Spinal cord (tissue), 9 donors: ENCODE measurements at regions not wholly inside any gene's neighbourhood (a gene's known extent, or its start where the extent isn't known, plus 50 kb on each side); places are given as distances from the start of the nearest gene placed in this dataset.

Experiments used
- DNase-seq, 6 donors: peaks; one replicate each; pipeline versions ENCODE4 v3.0.0 to v3.0.0-alpha.2; 2013 to 2015; ENCODE audit warnings: low spot score in 6 of 6, low read depth in 4 of 6
- H3K27ac ChIP-seq: one replicate; pipeline ENCODE4 v1.5.1; 2013; ENCODE audit warnings: low read depth, low read length, control low read depth
- H3K27me3 ChIP-seq: one replicate; pipeline ENCODE4 v1.6.1; 2013; ENCODE audit warnings: low read length; ENCODE audit not compliant: control insufficient read depth, insufficient read depth
- H3K36me3 ChIP-seq: one replicate; pipeline ENCODE4 v1.6.1; 2013; ENCODE audit warnings: low read length; ENCODE audit not compliant: control insufficient read depth, insufficient read depth
- H3K4me1 ChIP-seq: one replicate; pipeline ENCODE4 v1.6.1; 2013; ENCODE audit warnings: low read length; ENCODE audit not compliant: control insufficient read depth, insufficient read depth
- H3K4me3 ChIP-seq: one replicate; pipeline ENCODE4 v1.5.1; 2013; ENCODE audit warnings: low read depth, low read length, control low read depth
- H3K9me3 ChIP-seq: one replicate; pipeline ENCODE4 v1.6.1; 2013; ENCODE audit warnings: low read length; ENCODE audit not compliant: control insufficient read depth, insufficient read depth
- WGBS: methylation state at CpG from one replicate; pipeline ENCODE4 v1.1.5; 2013; ENCODE audit warnings: missing lambda C conversion rate; ENCODE audit not compliant: insufficient coverage; 5-methylcytosine and 5-hydroxymethylcytosine counted together
- donor health status: healthy.

GRCh38 chr9:115966660-115967059, 186.9 kb upstream of the PAPPA start:
- Histone ChIP-seq H3K4me3 (no peak overlapping the region), H3K27ac (no peak overlapping the region), H3K36me3 (no peaks in the 10 kb centered on the region), H3K27me3 (no peaks in the 10 kb centered on the region), H3K4me1 (no peaks in the 10 kb centered on the region), H3K9me3 (no peaks in the 10 kb centered on the region)
- 83% methylated on average over 1 of the region's 1 CpG for WGBS
- no peak for DNase-seq

GRCh38 chr9:115969096-115969495, 184.5 kb upstream of the PAPPA start:
- Histone ChIP-seq H3K9me3 (no peaks in the 10 kb centered on the region), H3K4me1 (no peaks in the 10 kb centered on the region), H3K4me3 (no peak overlapping the region), H3K27me3 (no peaks in the 10 kb centered on the region), H3K36me3 (no peaks in the 10 kb centered on the region), H3K27ac (no peak overlapping the region)
- 56% methylated on average over 1 of the region's 2 CpGs for WGBS
- no peak for DNase-seq

GRCh38 chr9:115972362-115972761, 181.2 kb upstream of the PAPPA start:
- Histone ChIP-seq H3K9me3 (no peaks in the 10 kb centered on the region), H3K27ac (no peak overlapping the region), H3K4me1 (no peaks in the 10 kb centered on the region), H3K4me3 (no peak overlapping the region), H3K36me3 (no peaks in the 10 kb centered on the region), H3K27me3 (no peaks in the 10 kb centered on the region)
- DNase-seq = no peak

DNA sequence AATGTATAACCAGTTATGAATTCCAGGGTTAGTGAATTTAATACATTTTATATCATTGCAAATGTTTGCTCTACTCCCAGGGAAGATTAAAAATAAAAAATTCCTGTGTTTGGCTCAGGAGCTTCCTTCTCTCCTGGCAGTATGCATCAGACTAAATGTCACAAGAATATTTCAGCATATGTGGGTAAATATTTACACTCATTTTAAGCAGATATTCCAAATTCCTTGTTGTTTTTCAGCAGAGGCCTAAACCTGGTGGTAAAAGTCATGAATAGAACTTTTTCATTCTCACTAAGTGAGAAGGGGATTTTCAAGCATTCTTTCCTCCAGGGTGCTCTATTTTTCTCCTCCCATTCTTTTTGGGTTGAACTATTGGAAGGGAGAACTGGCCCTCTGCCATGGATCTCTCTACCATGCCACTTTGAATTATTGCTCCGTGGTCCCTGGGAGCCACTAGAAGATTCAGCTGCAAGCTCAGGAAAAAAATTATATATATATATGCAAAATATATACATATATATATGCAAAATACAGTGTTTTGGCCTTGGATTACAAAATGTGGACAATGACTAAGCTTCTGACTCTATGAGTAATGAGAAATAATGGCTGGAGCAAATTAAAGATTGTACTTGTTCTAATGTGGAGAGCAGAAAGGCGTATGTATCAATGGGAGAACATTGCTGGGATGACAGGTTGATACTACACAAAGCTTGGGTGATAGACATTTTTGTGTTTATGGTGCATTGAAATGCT, 180.6 kb upstream of the PAPPA start:
- peak in 1 of 6 donors; percentile 16 for DNase-seq
- no peak overlapping the region for H3K27ac ChIP-seq
- H3K27me3 ChIP-seq = no peaks in the 10 kb centered on the region
- no peaks in the 10 kb centered on the region for H3K9me3 ChIP-seq
- WGBS = 83% methylated on average over 1 of the region's 2 CpGs
- H3K36me3 ChIP-seq = no peaks in the 10 kb centered on the region
- no peaks in the 10 kb centered on the region for H3K4me1 ChIP-seq
- H3K4me3 ChIP-seq = no peak overlapping the region

DNA sequence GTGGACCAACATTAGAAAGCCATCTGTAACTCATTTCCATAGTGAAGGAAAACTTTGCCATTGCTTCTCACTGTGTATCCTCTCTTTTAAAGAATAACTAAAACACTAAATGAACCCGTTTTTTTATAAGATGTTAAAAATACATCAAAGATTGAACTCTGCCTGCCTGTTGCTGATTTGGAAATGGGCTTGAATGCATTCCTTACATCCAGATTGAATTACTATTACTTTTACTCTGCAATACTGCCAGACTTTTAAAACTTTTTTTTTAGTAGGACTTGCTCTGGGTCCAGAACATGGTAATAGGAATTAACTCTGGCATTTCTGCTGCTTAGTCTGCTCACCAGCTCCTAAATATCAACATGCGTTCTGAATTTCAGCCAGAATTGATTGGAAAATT, 176.8 kb upstream of the PAPPA start:
- no peaks in the 10 kb centered on the region for H3K36me3 ChIP-seq
- no peaks in the 10 kb centered on the region for H3K27me3 ChIP-seq
- no peak for DNase-seq
- no peak overlapping the region for H3K27ac ChIP-seq
- no CpG with 5 or more reads among the region's 2 CpGs for WGBS
- H3K4me3 ChIP-seq = no peak overlapping the region
- no peaks in the 10 kb centered on the region for H3K9me3 ChIP-seq
- no peaks in the 10 kb centered on the region for H3K4me1 ChIP-seq

DNA sequence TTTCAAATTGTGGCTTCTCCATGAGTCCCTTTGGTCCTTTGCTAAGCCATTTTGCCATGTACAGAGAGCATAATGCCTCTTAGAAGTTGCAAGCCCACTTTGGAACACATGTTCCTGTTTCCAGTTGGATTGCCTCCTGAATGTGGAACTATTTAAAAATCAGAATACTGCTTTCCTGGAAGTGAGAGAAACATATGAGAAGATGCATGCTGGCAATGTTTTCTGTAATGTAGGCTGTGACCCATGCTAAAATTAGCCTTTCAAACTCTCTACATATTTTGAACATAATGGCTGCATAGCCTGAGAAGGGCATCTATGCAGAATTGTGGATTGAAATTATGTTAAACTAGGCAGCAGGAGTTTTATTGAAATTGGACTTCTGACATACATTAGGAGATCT, 175.5 kb upstream of the PAPPA start:
- DNase-seq = peak in 1 of 6 donors; percentile 60
- H3K9me3 ChIP-seq = no peaks in the 10 kb centered on the region
- no peaks in the 10 kb centered on the region for H3K4me1 ChIP-seq
- H3K27me3 ChIP-seq = no peaks in the 10 kb centered on the region
- H3K27ac ChIP-seq = no peak overlapping the region
- H3K4me3 ChIP-seq = no peak overlapping the region
- no peaks in the 10 kb centered on the region for H3K36me3 ChIP-seq

GRCh38 chr9:115978659-115979096, 174.9 kb upstream of the PAPPA start:
- Histone ChIP-seq H3K4me3 (no peak overlapping the region), H3K36me3 (no peaks in the 10 kb centered on the region), H3K27ac (no peak overlapping the region), H3K9me3 (no peaks in the 10 kb centered on the region), H3K27me3 (no peaks in the 10 kb centered on the region), H3K4me1 (no peaks in the 10 kb centered on the region)
- WGBS = 20% methylated on average over 2 of the region's 3 CpGs
- DNase-seq = peak in 1 of 6 donors; percentile 40

DNA sequence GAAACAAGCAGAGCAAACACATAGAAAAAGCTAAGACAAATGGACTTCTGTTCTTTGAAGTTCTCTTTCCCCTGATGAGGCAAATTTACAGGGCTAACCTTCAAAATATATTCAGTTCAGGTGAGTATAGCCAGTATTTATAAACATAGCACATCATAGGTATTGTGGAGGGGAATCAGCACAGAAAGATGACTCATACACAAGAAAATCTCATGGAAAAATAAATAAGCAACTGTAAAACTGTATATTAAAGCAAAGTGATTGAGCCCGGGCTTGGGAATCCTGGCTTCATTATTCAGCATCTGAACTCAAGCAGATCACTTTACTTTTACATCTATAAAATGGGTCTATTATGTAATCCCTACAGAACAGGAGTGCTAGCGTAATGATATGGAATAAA, 173.5 kb upstream of the PAPPA start:
- Histone ChIP-seq H3K27me3 (no peaks in the 10 kb centered on the region), H3K4me3 (no peak overlapping the region), H3K4me1 (no peaks in the 10 kb centered on the region), H3K9me3 (no peaks in the 10 kb centered on the region), H3K27ac (no peak overlapping the region), H3K36me3 (no peaks in the 10 kb centered on the region)
- DNase-seq = no peak
- no CpG with 5 or more reads among the region's 2 CpGs for WGBS

GRCh38 chr9:115980502-115980901, 173.1 kb upstream of the PAPPA start:
- Histone ChIP-seq H3K27me3 (no peaks in the 10 kb centered on the region), H3K4me1 (no peaks in the 10 kb centered on the region), H3K9me3 (no peaks in the 10 kb centered on the region), H3K27ac (no peak overlapping the region), H3K36me3 (no peaks in the 10 kb centered on the region), H3K4me3 (no peak overlapping the region)
- no peak for DNase-seq
- no CpG with 5 or more reads among the region's 1 CpG for WGBS

DNA sequence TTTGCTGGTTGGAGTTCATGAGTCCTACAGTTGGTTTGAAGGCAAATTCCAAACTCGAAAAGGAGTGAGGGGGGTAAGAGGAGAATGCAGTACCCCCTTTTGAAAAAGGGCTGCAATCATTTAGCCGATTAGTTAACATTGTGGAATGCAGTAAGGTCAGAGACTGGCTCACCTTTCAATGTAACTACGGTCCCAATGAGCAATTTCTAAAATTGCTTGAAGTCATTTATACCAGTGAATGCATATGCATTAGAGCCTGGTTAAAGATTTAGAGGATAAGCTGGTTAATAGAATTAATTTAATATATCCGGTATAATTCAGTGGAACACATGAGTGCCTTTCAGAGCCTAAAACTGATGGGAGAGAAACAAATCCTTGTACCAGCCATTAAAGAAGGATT, 172.6 kb upstream of the PAPPA start:
- Histone ChIP-seq H3K27me3 (no peaks in the 10 kb centered on the region), H3K4me1 (no peaks in the 10 kb centered on the region), H3K4me3 (no peak overlapping the region), H3K9me3 (no peaks in the 10 kb centered on the region), H3K36me3 (no peaks in the 10 kb centered on the region), H3K27ac (no peak overlapping the region)
- WGBS = 86% methylated on average over 1 of the region's 4 CpGs
- DNase-seq = no peak
